A549 (cell line): ENCODE measurements at regions not wholly inside any gene's neighbourhood (a gene's known extent, or its start where the extent isn't known, plus 50 kb on each side); places are given as distances from the start of the nearest gene placed in this dataset.

Experiments used
- CHD4 ChIP-seq: fragments of 200-600 bp; sonication (generic); IDR thresholded peaks from 2 replicates; pipeline ENCODE4 v1.6.1; 2016; ENCODE audit warnings: antibody characterized with exemption, mild to moderate bottlenecking, borderline replicate concordance
- CTCF ChIP-seq: fragments of >200 bp; sonication (Bioruptor Twin); formaldehyde crosslinking; IDR thresholded peaks from 3 replicates; pipeline ENCODE4 v1.5.1; 2016
- E2F6 ChIP-seq: IDR thresholded peaks from 2 replicates; pipeline ENCODE4 v1.6.1; 2012; ENCODE audit warnings: low read depth, borderline replicate concordance
- EP300 ChIP-seq, 2 experiments: fragments of >200 bp; sonication (Bioruptor Twin); formaldehyde crosslinking; IDR thresholded peaks; 2 replicates in 1 of 2; 3 replicates in 1 of 2; pipeline ENCODE4 v1.6.1; 2016 to 2017
- FOSL2 ChIP-seq, 2 experiments: fragments of 450-650 bp in 1 of 2; fragments of >200 bp in 1 of 2; sonication (Bioruptor Twin) in 1 of 2; formaldehyde crosslinking; IDR thresholded peaks; 2 replicates each; pipeline versions ENCODE4 v1.5.0 to v1.6.1; 2016 to 2020; ENCODE audit warnings: mild to moderate bottlenecking in 1 of 2, moderate library complexity in 1 of 2
- HOXA7 ChIP-seq: fragments of 250-450 bp; sonication (Bioruptor Pico); IDR thresholded peaks from 2 replicates; pipeline ENCODE4 v1.5.0; 2020; ENCODE audit warnings: mild to moderate bottlenecking, moderate library complexity
- MAFK ChIP-seq: fragments of 450-650 bp; IDR thresholded peaks from 2 replicates; pipeline ENCODE4 v1.6.1; 2014; ENCODE audit not compliant: partially characterized antibody
- MAZ ChIP-seq: fragments of 150-350 bp; IDR thresholded peaks from 2 replicates; pipeline ENCODE4 v1.6.1; 2014; ENCODE audit warnings: antibody characterized with exemption, low read depth, low read length, borderline replicate concordance
- NR3C1 ChIP-seq: fragments of >200 bp; sonication (Bioruptor Twin); formaldehyde crosslinking; IDR thresholded peaks from 3 replicates; pipeline ENCODE4 v1.6.1; 2017
- POLR2A ChIP-seq: IDR thresholded peaks from 2 replicates; pipeline ENCODE4 v1.6.1; 2012; ENCODE audit warnings: mild to moderate bottlenecking, low read length
- RCOR1 ChIP-seq: fragments of 150-350 bp; IDR thresholded peaks from 2 replicates; pipeline ENCODE4 v1.6.1; 2014; ENCODE audit warnings: antibody characterized with exemption, low read length, low read depth
- TF ChIP-seq, protein P1 (sequence below): fragments of 200-600 bp; sonication (generic); IDR thresholded peaks from 2 replicates; pipeline ENCODE4 v1.6.1; 2016; ENCODE audit warnings: antibody characterized with exemption, mild to moderate bottlenecking, moderate library complexity

GRCh38 chr5:104652271-104652861, 1089.8 kb upstream of the NUDT12 start:
- TF ChIP-seq POLR2A (no peak), FOSL2 (IDR thresholded peaks at IDR 0.05) (no peak), FOSL2 (CRISPR knock-in tag; IDR thresholded peaks at IDR 0.05) (no peak), CTCF (no peak), E2F6 (no peak), EP300 (IDR thresholded peaks at IDR 0.05) (no peak), CHD4 (no peak), MAZ (no peak), HOXA7 (CRISPR knock-in tag) (no peak), NR3C1 (no peak), RCOR1 (no peak), MAFK (no peak)
- TF ChIP-seq, protein P1, sequence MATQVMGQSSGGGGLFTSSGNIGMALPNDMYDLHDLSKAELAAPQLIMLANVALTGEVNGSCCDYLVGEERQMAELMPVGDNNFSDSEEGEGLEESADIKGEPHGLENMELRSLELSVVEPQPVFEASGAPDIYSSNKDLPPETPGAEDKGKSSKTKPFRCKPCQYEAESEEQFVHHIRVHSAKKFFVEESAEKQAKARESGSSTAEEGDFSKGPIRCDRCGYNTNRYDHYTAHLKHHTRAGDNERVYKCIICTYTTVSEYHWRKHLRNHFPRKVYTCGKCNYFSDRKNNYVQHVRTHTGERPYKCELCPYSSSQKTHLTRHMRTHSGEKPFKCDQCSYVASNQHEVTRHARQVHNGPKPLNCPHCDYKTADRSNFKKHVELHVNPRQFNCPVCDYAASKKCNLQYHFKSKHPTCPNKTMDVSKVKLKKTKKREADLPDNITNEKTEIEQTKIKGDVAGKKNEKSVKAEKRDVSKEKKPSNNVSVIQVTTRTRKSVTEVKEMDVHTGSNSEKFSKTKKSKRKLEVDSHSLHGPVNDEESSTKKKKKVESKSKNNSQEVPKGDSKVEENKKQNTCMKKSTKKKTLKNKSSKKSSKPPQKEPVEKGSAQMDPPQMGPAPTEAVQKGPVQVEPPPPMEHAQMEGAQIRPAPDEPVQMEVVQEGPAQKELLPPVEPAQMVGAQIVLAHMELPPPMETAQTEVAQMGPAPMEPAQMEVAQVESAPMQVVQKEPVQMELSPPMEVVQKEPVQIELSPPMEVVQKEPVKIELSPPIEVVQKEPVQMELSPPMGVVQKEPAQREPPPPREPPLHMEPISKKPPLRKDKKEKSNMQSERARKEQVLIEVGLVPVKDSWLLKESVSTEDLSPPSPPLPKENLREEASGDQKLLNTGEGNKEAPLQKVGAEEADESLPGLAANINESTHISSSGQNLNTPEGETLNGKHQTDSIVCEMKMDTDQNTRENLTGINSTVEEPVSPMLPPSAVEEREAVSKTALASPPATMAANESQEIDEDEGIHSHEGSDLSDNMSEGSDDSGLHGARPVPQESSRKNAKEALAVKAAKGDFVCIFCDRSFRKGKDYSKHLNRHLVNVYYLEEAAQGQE, result no peak
